PC-3 (cell line): ENCODE measurements at regions not wholly inside any gene's neighbourhood (a gene's known extent, or its start where the extent isn't known, plus 50 kb on each side); places are given as distances from the start of the nearest gene placed in this dataset.

Experiments
- ATAC-seq: fragments of 200-7000 bp; cut with Tn5 transposase; 2 replicates; pipeline ENCODE4 v1.9.1; 2020; ENCODE audit warnings: mild to moderate bottlenecking, moderate library complexity
- BruUV-seq: library from RNA; stranded (reverse); fragments of 400-500 nt; replicated peaks from 2 replicates; lab custom pipeline; 2021; lab: Mats Ljungman, UMichigan
- CTCF ChIA-PET: fragments of 300-600 bp; sonication (Branson Sonifier 250); formaldehyde crosslinking; loops from one replicate; lab custom pipeline; 2022; ENCODE audit warnings: antibody characterized with exemption; lab: Charles Lee
- POLR2A ChIA-PET: fragments of 300-600 bp; sonication (Branson Sonifier 250); formaldehyde crosslinking; loops from one replicate; lab custom pipeline; 2022; ENCODE audit warnings: antibody characterized with exemption; ENCODE audit not compliant: unreplicated experiment; lab: Charles Lee
- DNase-seq: peaks from one replicate; pipeline ENCODE4 v3.0.0-alpha.2; 2015
- H2AFZ ChIP-seq: fragments of 300-600 bp; sonication (generic); 2 replicates; pipeline ENCODE4 v1.6.0; 2016; ENCODE audit warnings: antibody characterized with exemption, low read length
- H3F3A ChIP-seq: fragments of 300-600 bp; sonication (generic); one replicate; pipeline ENCODE4 v1.6.0; 2017; ENCODE audit warnings: antibody characterized with exemption, low read length, control low read depth, mild to moderate bottlenecking; ENCODE audit not compliant: unreplicated experiment
- H3K27ac ChIP-seq: fragments of 300-600 bp; sonication (generic); 2 replicates; pipeline ENCODE4 v1.5.1; 2016; ENCODE audit warnings: mild to moderate bottlenecking, low read length
- H3K27me3 ChIP-seq: fragments of 300-600 bp; sonication (generic); 2 replicates; pipeline ENCODE4 v1.6.1; 2016; ENCODE audit warnings: low read length, mixed read lengths
- H3K36me3 ChIP-seq: fragments of 300-600 bp; sonication (generic); 2 replicates; pipeline ENCODE4 v1.6.1; 2016; ENCODE audit warnings: low read depth, mixed run types, low read length, mixed read lengths
- H3K4me1 ChIP-seq: fragments of 300-600 bp; sonication (generic); 2 replicates; pipeline ENCODE4 v1.5.1; 2016; ENCODE audit warnings: low read length; ENCODE audit not compliant: insufficient read depth
- H3K4me2 ChIP-seq: fragments of 300-600 bp; sonication (generic); 2 replicates; pipeline ENCODE4 v1.6.0; 2016; ENCODE audit warnings: low read length
- H3K4me3 ChIP-seq: fragments of 300-600 bp; sonication (generic); 2 replicates; pipeline ENCODE4 v1.5.1; 2016; ENCODE audit warnings: mild to moderate bottlenecking, low read length, mixed read lengths
- H3K79me2 ChIP-seq: fragments of 300-600 bp; sonication (generic); 2 replicates; pipeline ENCODE4 v1.6.1; 2017; ENCODE audit warnings: low read length, mixed read lengths
- H3K9ac ChIP-seq: fragments of 300-600 bp; sonication (generic); 2 replicates; pipeline ENCODE4 v1.6.0; 2016; ENCODE audit warnings: mild to moderate bottlenecking, low read length
- H3K9me2 ChIP-seq: fragments of 300-600 bp; sonication (generic); replicated peaks from 2 replicates; pipeline ENCODE4 v1.6.1; 2016; ENCODE audit warnings: mixed run types, low read length, mixed read lengths
- H3K9me3 ChIP-seq: fragments of 300-600 bp; sonication (generic); 2 replicates; pipeline ENCODE4 v1.6.1; 2016; ENCODE audit warnings: low read length, mixed read lengths
- H4K20me1 ChIP-seq: fragments of 300-600 bp; sonication (generic); 2 replicates; pipeline ENCODE4 v1.6.1; 2016; ENCODE audit warnings: low read length, mixed read lengths
- CTCF ChIP-seq: fragments of 300-600 bp; sonication (generic); conservative IDR thresholded peaks from 2 replicates; pipeline ENCODE4 v1.5.1; 2017; ENCODE audit warnings: antibody characterized with exemption, low read depth, mild to moderate bottlenecking, low read length
- EZH2 ChIP-seq: fragments of 300-600 bp; sonication (generic); IDR thresholded peaks from one replicate; pipeline ENCODE4 v1.6.1; 2017; ENCODE audit warnings: antibody characterized with exemption, mild to moderate bottlenecking, low read length; ENCODE audit not compliant: unreplicated experiment
- EZH2phosphoT487 ChIP-seq: fragments of 300-600 bp; sonication (generic); IDR thresholded peaks from 2 replicates; pipeline ENCODE4 v1.6.1; 2018; ENCODE audit warnings: mild to moderate bottlenecking, antibody characterized with exemption, low read length, borderline replicate concordance
- intact Hi-C: fragments of 100-400 bp; cut with micrococcal nuclease; formaldehyde crosslinking; loops from 2 replicates; pipeline ENCODE4 v1.9.0; 2023

DNA sequence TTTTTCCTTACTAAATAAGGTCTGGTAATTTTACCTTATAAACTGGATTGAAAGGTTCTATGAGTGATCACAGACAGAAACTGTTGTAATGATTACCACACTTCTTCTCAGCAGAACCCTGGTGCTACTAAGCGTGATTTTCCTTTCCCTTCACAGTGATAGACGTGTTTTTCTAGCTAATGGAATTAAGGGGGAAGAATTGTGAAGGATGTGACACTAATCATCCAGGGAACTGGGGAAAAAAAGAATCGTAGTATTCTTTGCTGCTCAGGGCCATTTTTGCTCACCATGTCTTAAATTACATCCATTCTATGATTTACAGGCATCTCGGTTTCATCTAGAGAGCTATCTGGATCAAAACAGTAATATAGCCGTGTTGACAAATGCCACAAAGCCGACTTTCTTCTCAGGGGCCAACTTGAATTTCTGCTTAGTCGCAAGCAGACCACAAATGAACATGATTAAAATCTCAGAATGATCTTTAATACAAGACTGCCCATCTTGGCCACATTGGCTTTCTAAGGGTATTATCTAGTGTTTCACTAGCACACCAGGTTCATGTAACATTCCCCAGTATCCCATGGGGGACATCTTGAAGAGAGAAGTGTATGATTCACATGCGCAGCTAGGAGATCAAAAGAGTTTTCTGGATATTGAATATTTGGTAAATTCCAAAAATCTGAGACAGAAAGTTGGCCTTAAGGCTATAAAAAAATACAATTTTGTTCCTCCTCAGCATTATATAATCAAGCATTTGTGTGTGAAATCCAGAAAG lies 154.0 kb downstream of the UGT8 start:
- Histone ChIP-seq H3K79me2 (no peaks in the 10 kb centered on the region), H3K4me1 (no peaks in the 10 kb centered on the region), H3F3A (no peaks in the 10 kb centered on the region), H3K4me3 (no peak overlapping the region), H3K9me3 (no peaks in the 10 kb centered on the region), H4K20me1 (no peaks in the 10 kb centered on the region), H3K4me2 (no peak overlapping the region), H2AFZ (no peak overlapping the region), H3K27ac (no peak overlapping the region), H3K36me3 (no peaks in the 10 kb centered on the region), H3K27me3 (no peaks in the 10 kb centered on the region), H3K9ac (no peak overlapping the region), H3K9me2 (no peaks in the 10 kb centered on the region)
- POLR2A ChIA-PET, result no interaction called here
- TF ChIP-seq EZH2 (no peak), EZH2phosphoT487 (no peak), CTCF (no peak)
- DNase-seq, result no peak
- ATAC-seq, result no peak
- intact Hi-C loops, result no loop called here
- BruUV-seq, result no TSS peak
- CTCF ChIA-PET, result no interaction called here

DNA sequence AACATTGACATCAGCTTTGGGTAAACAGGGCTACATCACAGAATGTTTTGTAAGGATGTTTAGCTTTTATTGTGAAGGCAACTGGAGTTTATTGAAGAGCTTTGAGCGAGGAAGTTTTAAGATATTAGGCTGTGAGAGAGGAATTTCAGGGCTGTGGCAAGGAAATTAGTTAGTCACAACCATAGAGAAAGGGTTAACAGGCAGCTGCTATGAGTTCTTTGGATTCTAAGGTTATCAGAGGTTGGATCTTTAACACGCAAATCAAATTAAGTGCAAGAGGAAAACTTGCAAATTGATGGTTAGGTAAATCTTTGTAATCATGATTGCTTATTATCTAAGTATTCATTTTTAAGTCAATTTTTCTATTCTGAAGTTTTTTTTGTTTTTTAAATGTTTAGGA lies 156.0 kb downstream of the UGT8 start:
- no TSS peak for BruUV-seq
- Histone ChIP-seq H3K36me3 (no peaks in the 10 kb centered on the region), H3K9ac (no peak overlapping the region), H3K27me3 (no peaks in the 10 kb centered on the region), H3K4me2 (no peak overlapping the region), H3K4me1 (no peaks in the 10 kb centered on the region), H4K20me1 (no peaks in the 10 kb centered on the region), H3K9me3 (no peaks in the 10 kb centered on the region), H3F3A (no peaks in the 10 kb centered on the region), H3K79me2 (no peaks in the 10 kb centered on the region), H2AFZ (no peak overlapping the region), H3K9me2 (no peaks in the 10 kb centered on the region), H3K4me3 (no peak overlapping the region), H3K27ac (no peak overlapping the region)
- CTCF ChIA-PET, result no interaction called here
- POLR2A ChIA-PET, result interaction anchor here (0.6 kb wide), 1 partner anchor 17 kb away, joined by 5 read pairs; no protein-coding TSS in a partner anchor
- DNase-seq (no peak), ATAC-seq (no peak; the same call in 1 of the 2 replicates)
- TF ChIP-seq EZH2 (no peak), EZH2phosphoT487 (no peak), CTCF (no peak)
- intact Hi-C loops, result no loop called here

DNA sequence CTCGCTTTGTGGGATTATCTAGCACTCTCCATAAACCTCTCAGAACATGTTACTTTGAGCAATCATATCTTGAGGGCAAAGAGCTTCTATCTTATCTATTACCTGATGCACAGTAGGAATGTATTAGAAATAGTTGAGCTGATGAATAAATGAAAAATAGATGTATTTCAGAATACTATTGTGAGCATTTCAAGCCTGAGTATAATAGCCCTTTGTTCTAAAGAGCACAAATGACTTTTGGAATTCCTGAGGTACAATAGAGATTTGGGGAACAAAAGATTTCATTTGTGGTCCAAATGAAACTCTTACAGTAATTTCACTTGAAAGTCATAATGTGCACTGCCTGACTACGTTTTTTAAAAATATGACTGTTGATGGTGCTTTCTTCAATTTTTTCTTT lies 159.5 kb downstream of the UGT8 start:
- Histone ChIP-seq H2AFZ (no peak overlapping the region), H3K9me2 (no peaks in the 10 kb centered on the region), H3K4me2 (no peak overlapping the region), H3K79me2 (no peaks in the 10 kb centered on the region), H3K27ac (no peak overlapping the region), H3K4me3 (no peak overlapping the region), H3K27me3 (no peaks in the 10 kb centered on the region), H4K20me1 (no peaks in the 10 kb centered on the region), H3K9me3 (no peaks in the 10 kb centered on the region), H3K36me3 (no peaks in the 10 kb centered on the region), H3F3A (no peaks in the 10 kb centered on the region), H3K4me1 (no peaks in the 10 kb centered on the region), H3K9ac (no peak overlapping the region)
- TF ChIP-seq EZH2, result no peak
- CTCF ChIA-PET, result no interaction called here
- no TSS peak for BruUV-seq
- intact Hi-C loops, result no loop called here
- ATAC-seq (no peak), DNase-seq (no peak)
- POLR2A ChIA-PET, result no interaction called here
